Stimulated activated naive B cell treated with anti-CD40 and anti-IgM and Interleukin-4, amounts not matched to agents 10 μg/mL and 1 μg/mL and 100 μg/mL, for 72 hours (primary cell): ENCODE measurements at regions not wholly inside any gene's neighbourhood (a gene's known extent, or its start where the extent isn't known, plus 50 kb on each side); places are given as distances from the start of the nearest gene placed in this dataset.

Experiments
- ATAC-seq, 2 donors: fragments of 150-1000 bp; cut with Tn5 transposase; replicated peaks; 2 replicates each; pipeline ENCODE4 v1.10.0; 2021; ENCODE audit warnings: moderate library complexity in 1 of 2
- DNase-seq: peaks from one replicate; pipeline ENCODE4 v3.0.0; 2021
- H3K27ac Mint-ChIP-seq: one replicate; pipeline ENCODE4 v1.8.0; 2022; ENCODE audit warnings: mild to moderate bottlenecking, mixed read lengths
- H3K27me3 Mint-ChIP-seq, 2 donors: one replicate each; pipeline ENCODE4 v1.8.0; 2022; ENCODE audit warnings: mixed read lengths in 2 of 2
- H3K36me3 Mint-ChIP-seq, 2 donors: one replicate each; pipeline ENCODE4 v1.8.0; 2022; ENCODE audit warnings: mixed read lengths in 2 of 2, mild to moderate bottlenecking in 1 of 2
- H3K4me1 Mint-ChIP-seq, 2 donors: one replicate each; pipeline ENCODE4 v1.8.0; 2022; ENCODE audit warnings: mixed read lengths in 2 of 2, mild to moderate bottlenecking in 1 of 2
- H3K4me3 Mint-ChIP-seq, 2 donors: one replicate each; pipeline ENCODE4 v1.8.0; 2022; ENCODE audit warnings: mild to moderate bottlenecking in 2 of 2, mixed read lengths in 2 of 2, moderate library complexity in 1 of 2
- H3K9me3 Mint-ChIP-seq, 2 donors: one replicate each; pipeline ENCODE4 v1.8.0; 2022; ENCODE audit warnings: mixed read lengths in 2 of 2, mild to moderate bottlenecking in 1 of 2

GRCh38 chr4:81919810-81920209, 448.1 kb upstream of the RASGEF1B start:
- no peak for DNase-seq
- Mint-ChIP-seq H3K36me3 (no peaks in the 10 kb centered on the region), H3K4me1 (peaks cover 5 to 6% of the 10 kb centered on the region in 2 donors), H3K9me3 (no peaks in the 10 kb centered on the region), H3K27me3 (peaks cover 14 to 16% of the 10 kb centered on the region in 2 donors), H3K27ac (no peak overlapping the region), H3K4me3 (no peak overlapping the region)
- peak in 1 of 2 donors; percentile 53 for ATAC-seq

GRCh38 chr4:81919223-81919622, 447.5 kb upstream of the RASGEF1B start:
- Mint-ChIP-seq H3K9me3 (no peaks in the 10 kb centered on the region), H3K4me3 (no peak overlapping the region), H3K36me3 (no peaks in the 10 kb centered on the region), H3K27me3 (peaks cover 10 to 17% of the 10 kb centered on the region in 2 donors), H3K4me1 (peaks cover 5 to 6% of the 10 kb centered on the region in 2 donors), H3K27ac (no peak overlapping the region)
- ATAC-seq, result peak; percentile 90 to 92
- no peak for DNase-seq

GRCh38 chr4:81915430-81915829, 443.7 kb upstream of the RASGEF1B start:
- H3K4me3 Mint-ChIP-seq, result no peak overlapping the region
- ATAC-seq, result no peak

GRCh38 chr4:81914623-81915022, 442.9 kb upstream of the RASGEF1B start:
- Mint-ChIP-seq H3K27ac (no peak overlapping the region), H3K9me3 (no peaks in the 10 kb centered on the region), H3K36me3 (no peaks in the 10 kb centered on the region), H3K4me1 (peaks cover 8 to 12% of the 10 kb centered on the region in 2 donors), H3K27me3 (peaks cover 17 to 22% of the 10 kb centered on the region in 2 donors), H3K4me3 (no peak overlapping the region)
- DNase-seq (no peak), ATAC-seq (no peak)

More at GRCh38 chr4:81915430-81915829, 443.7 kb upstream of the RASGEF1B start:
- H3K27ac Mint-ChIP-seq, result no peak overlapping the region
- H3K9me3 Mint-ChIP-seq, result no peaks in the 10 kb centered on the region
- peaks cover 17 to 22% of the 10 kb centered on the region in 2 donors for H3K27me3 Mint-ChIP-seq
- no peak for DNase-seq
- peaks cover 8 to 13% of the 10 kb centered on the region in 2 donors for H3K4me1 Mint-ChIP-seq
- H3K36me3 Mint-ChIP-seq, result no peaks in the 10 kb centered on the region

GRCh38 chr4:81913427-81913879, 441.7 kb upstream of the RASGEF1B start:
- peak overlapping the region in 1 of 2 donors; percentile 23 for H3K4me3 Mint-ChIP-seq
- H3K9me3 Mint-ChIP-seq, result no peaks in the 10 kb centered on the region
- H3K4me1 Mint-ChIP-seq, result peaks cover 7 to 8% of the 10 kb centered on the region in 2 donors
- peak; percentile 83 to 86 for ATAC-seq
- no peaks in the 10 kb centered on the region for H3K36me3 Mint-ChIP-seq
- peak; percentile 41 for DNase-seq
- H3K27me3 Mint-ChIP-seq, result peaks cover 22 to 23% of the 10 kb centered on the region in 2 donors
- no peak overlapping the region for H3K27ac Mint-ChIP-seq

- Mint-ChIP-seq H3K27ac (no peak overlapping the region), H3K4me1 (peaks cover 7 to 8% of the 10 kb centered on the region in 2 donors), H3K27me3 (peaks cover 22 to 26% of the 10 kb centered on the region in 2 donors), H3K36me3 (no peaks in the 10 kb centered on the region), H3K9me3 (no peaks in the 10 kb centered on the region), H3K4me3 (no peak overlapping the region)
- no peak for ATAC-seq
- no peak for DNase-seq
Measured at GRCh38 chr4:81912376-81913030, 440.8 kb upstream of the RASGEF1B start.

GRCh38 chr4:81906905-81907304, 435.2 kb upstream of the RASGEF1B start:
- no peak for ATAC-seq
- no peaks in the 10 kb centered on the region for H3K9me3 Mint-ChIP-seq
- no peak overlapping the region for H3K27ac Mint-ChIP-seq
- H3K27me3 Mint-ChIP-seq, result peaks cover 0 to 12% of the 10 kb centered on the region in 2 donors
- no peak for DNase-seq
- H3K36me3 Mint-ChIP-seq, result no peaks in the 10 kb centered on the region
- no peaks in the 10 kb centered on the region for H3K4me1 Mint-ChIP-seq
- H3K4me3 Mint-ChIP-seq, result no peak overlapping the region

- Mint-ChIP-seq H3K9me3 (no peaks in the 10 kb centered on the region), H3K27me3 (peaks cover 0 to 16% of the 10 kb centered on the region in 2 donors), H3K4me3 (no peak overlapping the region), H3K4me1 (no peaks in the 10 kb centered on the region), H3K36me3 (no peaks in the 10 kb centered on the region), H3K27ac (no peak overlapping the region)
- DNase-seq (no peak), ATAC-seq (peak; percentile 60 to 76)
Measured at GRCh38 chr4:81905971-81906370, 434.3 kb upstream of the RASGEF1B start.

GRCh38 chr4:81904121-81904520, 432.4 kb upstream of the RASGEF1B start:
- H3K36me3 Mint-ChIP-seq, result no peaks in the 10 kb centered on the region
- ATAC-seq, result no peak
- no peak overlapping the region for H3K27ac Mint-ChIP-seq
- H3K9me3 Mint-ChIP-seq, result no peaks in the 10 kb centered on the region
- no peak for DNase-seq
- no peak overlapping the region for H3K4me3 Mint-ChIP-seq
- peaks cover 0 to 19% of the 10 kb centered on the region in 2 donors for H3K27me3 Mint-ChIP-seq
- no peaks in the 10 kb centered on the region for H3K4me1 Mint-ChIP-seq

GRCh38 chr4:81903212-81903611, 431.5 kb upstream of the RASGEF1B start:
- DNase-seq, result no peak
- ATAC-seq, result no peak
- no peak overlapping the region for H3K27ac Mint-ChIP-seq
- H3K4me1 Mint-ChIP-seq, result no peaks in the 10 kb centered on the region
- H3K4me3 Mint-ChIP-seq, result no peak overlapping the region
- H3K9me3 Mint-ChIP-seq, result no peaks in the 10 kb centered on the region
- H3K27me3 Mint-ChIP-seq, result peaks cover 0 to 11% of the 10 kb centered on the region in 2 donors
- no peaks in the 10 kb centered on the region for H3K36me3 Mint-ChIP-seq

GRCh38 chr4:81898862-81899504, 427.3 kb upstream of the RASGEF1B start:
- no peaks in the 10 kb centered on the region for H3K9me3 Mint-ChIP-seq
- H3K4me1 Mint-ChIP-seq, result no peaks in the 10 kb centered on the region
- DNase-seq (no peak), ATAC-seq (no peak)
- H3K27ac Mint-ChIP-seq, result no peak overlapping the region
- H3K36me3 Mint-ChIP-seq, result no peaks in the 10 kb centered on the region
- no peak overlapping the region for H3K4me3 Mint-ChIP-seq
- H3K27me3 Mint-ChIP-seq, result peaks cover 0 to 7% of the 10 kb centered on the region in 2 donors

GRCh38 chr4:81896936-81897335, 425.2 kb upstream of the RASGEF1B start:
- peaks cover 12 to 18% of the 10 kb centered on the region in 2 donors for H3K27me3 Mint-ChIP-seq
- H3K27ac Mint-ChIP-seq, result no peak overlapping the region
- no peak for ATAC-seq
- DNase-seq, result no peak
- no peak overlapping the region for H3K4me3 Mint-ChIP-seq
- H3K9me3 Mint-ChIP-seq, result no peaks in the 10 kb centered on the region
- no peaks in the 10 kb centered on the region for H3K4me1 Mint-ChIP-seq
- no peaks in the 10 kb centered on the region for H3K36me3 Mint-ChIP-seq

GRCh38 chr4:81891005-81891996, 419.6 kb upstream of the RASGEF1B start:
- Mint-ChIP-seq H3K36me3 (peaks cover 0 to 2% of the 10 kb centered on the region in 2 donors), H3K27me3 (peaks cover 22 to 24% of the 10 kb centered on the region in 2 donors), H3K4me1 (no peaks in the 10 kb centered on the region), H3K27ac (no peak overlapping the region), H3K4me3 (no peak overlapping the region), H3K9me3 (peaks cover 0 to 2% of the 10 kb centered on the region in 2 donors)
- DNase-seq (no peak), ATAC-seq (no peak)

GRCh38 chr4:81884986-81885385, 413.3 kb upstream of the RASGEF1B start:
- Mint-ChIP-seq H3K9me3 (peaks cover 0 to 2% of the 10 kb centered on the region in 2 donors), H3K4me3 (no peak overlapping the region), H3K27me3 (peaks cover 10 to 22% of the 10 kb centered on the region in 2 donors), H3K27ac (no peak overlapping the region), H3K4me1 (peaks cover 0 to 2% of the 10 kb centered on the region in 2 donors), H3K36me3 (peaks cover 0 to 2% of the 10 kb centered on the region in 2 donors)
- ATAC-seq (no peak), DNase-seq (no peak)
